Large intestine (tissue), 3 donors: ENCODE measurements at regions not wholly inside any gene's neighbourhood (a gene's known extent, or its start where the extent isn't known, plus 50 kb on each side); places are given as distances from the start of the nearest gene placed in this dataset.

Experiments
- DNase-seq, 2 donors: peaks; one replicate each; pipeline versions ENCODE4 v3.0.0 to v3.0.0-alpha.2; 2013
- H3K27ac ChIP-seq: one replicate; pipeline ENCODE4 v1.5.1; 2013; ENCODE audit warnings: low read length
- H3K27me3 ChIP-seq: 2 replicates; pipeline ENCODE4 v1.6.1; 2013; ENCODE audit warnings: low read length; ENCODE audit not compliant: control insufficient read depth, insufficient read depth
- H3K36me3 ChIP-seq: 2 replicates; pipeline ENCODE4 v1.6.1; 2013; ENCODE audit warnings: low read length; ENCODE audit not compliant: control insufficient read depth, insufficient read depth
- H3K4me1 ChIP-seq: one replicate; pipeline ENCODE4 v1.6.1; 2013; ENCODE audit warnings: low read length; ENCODE audit not compliant: control insufficient read depth, insufficient read depth
- H3K4me3 ChIP-seq: one replicate; pipeline ENCODE4 v1.5.1; 2013; ENCODE audit warnings: low read length
- H3K9me3 ChIP-seq: one replicate; pipeline ENCODE4 v1.6.1; 2013; ENCODE audit warnings: mild to moderate bottlenecking, low read depth, low read length, moderate library complexity; ENCODE audit not compliant: control insufficient read depth
- WGBS: methylation state at CpG from one replicate; pipeline ENCODE4 v1.1.5; 2013; ENCODE audit warnings: low lambda C conversion rate; ENCODE audit not compliant: insufficient coverage; 5-methylcytosine and 5-hydroxymethylcytosine counted together

DNA sequence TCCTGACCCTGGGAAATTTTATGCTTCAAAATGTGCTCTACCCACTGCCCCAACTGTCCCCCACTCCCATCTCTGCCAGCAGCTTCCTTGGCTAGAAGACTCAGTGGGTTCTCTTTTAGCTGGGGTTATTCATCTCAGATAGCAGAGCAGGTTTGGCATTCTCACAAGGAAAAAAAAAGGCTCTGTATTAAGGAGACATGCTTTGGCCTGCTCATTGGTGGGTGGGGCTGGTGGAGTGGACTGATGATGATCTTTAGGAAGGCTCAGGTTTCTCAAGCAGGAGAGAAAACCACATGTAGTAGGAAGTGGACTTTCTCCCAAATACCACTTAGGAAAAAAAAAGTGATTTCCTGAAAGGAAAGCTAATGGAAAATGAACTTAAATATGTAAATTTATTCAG, 279.2 kb upstream of the ZNF462 start:
- H3K36me3 ChIP-seq, result no peaks in the 10 kb centered on the region
- no peaks in the 10 kb centered on the region for H3K4me1 ChIP-seq
- H3K27me3 ChIP-seq, result no peaks in the 10 kb centered on the region
- no peak overlapping the region for H3K27ac ChIP-seq
- no peaks in the 10 kb centered on the region for H3K9me3 ChIP-seq
- DNase-seq, result no peak
- H3K4me3 ChIP-seq, result no peak overlapping the region

DNA sequence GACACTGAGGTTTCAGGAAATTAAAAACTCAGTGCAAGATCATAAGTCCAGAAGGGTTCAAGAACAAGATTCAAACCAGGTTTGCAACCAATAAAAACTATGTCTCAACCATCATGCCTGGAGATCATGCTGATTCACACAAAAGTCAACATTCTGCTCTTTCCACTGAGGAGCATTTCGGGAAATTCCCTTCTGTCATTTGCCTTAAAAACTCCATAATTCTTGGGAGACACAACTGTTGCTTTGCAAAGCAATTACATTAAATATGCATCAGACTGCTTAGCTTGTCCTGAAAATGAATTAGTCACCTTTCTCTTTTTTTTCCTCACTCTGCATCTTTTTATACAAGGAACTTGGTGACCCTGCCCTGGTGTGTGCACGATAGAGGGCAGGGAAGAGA, 275.9 kb upstream of the ZNF462 start:
- Histone ChIP-seq H3K4me3 (no peak overlapping the region), H3K4me1 (no peaks in the 10 kb centered on the region), H3K27ac (no peak overlapping the region), H3K27me3 (no peaks in the 10 kb centered on the region), H3K9me3 (no peaks in the 10 kb centered on the region), H3K36me3 (no peaks in the 10 kb centered on the region)
- no peak for DNase-seq
- no CpG with 5 or more reads among the region's 2 CpGs for WGBS

DNA sequence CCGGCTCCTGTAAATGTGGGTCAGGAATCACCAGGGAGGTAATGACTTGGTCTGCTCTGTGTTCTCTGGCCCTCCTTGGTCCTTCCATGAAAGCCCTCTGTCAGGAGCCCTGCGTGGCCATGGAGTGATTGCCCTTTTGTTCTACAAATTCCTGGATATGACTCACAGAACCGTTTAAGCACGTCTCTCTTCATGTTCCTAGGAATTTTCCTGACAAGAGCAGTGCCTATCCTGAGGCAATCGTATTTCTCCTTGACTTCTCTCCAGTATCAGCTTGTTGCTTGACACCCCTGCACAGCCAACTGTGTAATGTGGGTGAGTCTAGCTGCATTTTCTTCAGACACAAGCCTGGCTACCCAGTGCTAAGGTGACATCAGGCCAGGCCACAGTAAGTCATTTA, 274.3 kb upstream of the ZNF462 start:
- DNase-seq, result no peak
- H3K9me3 ChIP-seq, result no peaks in the 10 kb centered on the region
- WGBS, result no CpG with 5 or more reads among the region's 5 CpGs
- no peaks in the 10 kb centered on the region for H3K27me3 ChIP-seq
- H3K4me3 ChIP-seq, result no peak overlapping the region
- H3K27ac ChIP-seq, result no peak overlapping the region
- no peaks in the 10 kb centered on the region for H3K36me3 ChIP-seq
- H3K4me1 ChIP-seq, result no peaks in the 10 kb centered on the region

DNA sequence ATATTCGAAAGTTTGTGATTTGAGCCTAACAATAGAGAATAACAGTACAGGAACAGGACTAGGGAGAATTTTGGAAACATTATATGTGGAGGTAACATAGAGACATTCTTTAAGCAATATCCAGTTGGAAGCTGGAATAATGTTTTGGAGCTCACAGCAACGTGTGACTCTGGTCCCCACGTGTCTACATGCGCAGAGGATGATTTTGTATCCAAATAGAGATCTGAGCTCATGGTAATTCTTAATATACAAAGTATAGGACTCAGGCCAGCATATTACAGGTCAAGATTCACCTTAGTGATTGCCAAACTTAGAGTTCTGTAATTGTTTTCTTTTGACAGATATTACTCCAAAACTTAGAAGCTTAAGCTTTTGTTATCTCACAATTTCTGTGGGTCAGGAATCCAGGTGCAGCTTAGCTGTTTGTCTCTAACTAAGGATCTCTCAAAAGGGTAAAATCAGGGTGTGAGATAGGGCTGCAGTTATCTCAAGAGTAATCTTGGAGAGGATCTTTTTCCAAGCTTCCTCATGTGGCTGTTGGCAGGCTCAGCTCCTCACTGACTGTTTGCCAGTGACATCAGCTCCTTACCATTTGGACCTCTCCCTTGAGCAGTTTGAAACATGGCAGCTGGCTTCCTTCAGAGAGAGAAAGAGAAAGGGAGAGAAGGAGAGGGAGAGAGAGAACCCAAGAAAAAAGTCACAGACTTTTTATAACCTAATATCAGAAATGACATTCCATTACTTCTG, 272.0 kb upstream of the ZNF462 start:
- Histone ChIP-seq H3K27ac (no peak overlapping the region), H3K4me3 (no peak overlapping the region), H3K4me1 (no peaks in the 10 kb centered on the region), H3K27me3 (no peaks in the 10 kb centered on the region), H3K9me3 (no peaks in the 10 kb centered on the region), H3K36me3 (no peaks in the 10 kb centered on the region)
- WGBS, result no CpG with 5 or more reads among the region's 4 CpGs
- DNase-seq, result no peak

DNA sequence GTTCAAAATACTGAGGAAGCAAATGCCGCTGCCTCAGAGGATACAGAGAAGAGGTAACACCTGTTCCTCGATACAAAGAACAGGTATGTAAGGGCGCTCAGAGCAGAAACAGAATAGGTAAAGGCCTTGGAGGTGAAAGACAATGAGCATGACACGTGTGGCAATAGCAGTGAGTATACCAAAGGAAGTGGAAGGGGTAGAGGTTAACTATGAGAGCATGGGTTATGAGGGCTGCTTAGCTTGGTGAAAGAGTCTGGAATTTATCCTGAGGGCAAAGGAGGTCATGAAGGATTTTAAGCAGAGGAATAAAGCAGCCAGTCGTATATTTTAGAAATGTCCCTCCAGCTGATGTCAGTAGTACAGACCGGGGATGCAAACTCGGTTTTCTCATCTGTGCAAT, 269.8 kb upstream of the ZNF462 start:
- no peaks in the 10 kb centered on the region for H3K4me1 ChIP-seq
- no peak for DNase-seq
- H3K27ac ChIP-seq, result no peak overlapping the region
- no peaks in the 10 kb centered on the region for H3K9me3 ChIP-seq
- H3K27me3 ChIP-seq, result peaks cover 4% of the 10 kb centered on the region
- no CpG with 5 or more reads among the region's 7 CpGs for WGBS
- H3K4me3 ChIP-seq, result no peak overlapping the region
- no peaks in the 10 kb centered on the region for H3K36me3 ChIP-seq

DNA sequence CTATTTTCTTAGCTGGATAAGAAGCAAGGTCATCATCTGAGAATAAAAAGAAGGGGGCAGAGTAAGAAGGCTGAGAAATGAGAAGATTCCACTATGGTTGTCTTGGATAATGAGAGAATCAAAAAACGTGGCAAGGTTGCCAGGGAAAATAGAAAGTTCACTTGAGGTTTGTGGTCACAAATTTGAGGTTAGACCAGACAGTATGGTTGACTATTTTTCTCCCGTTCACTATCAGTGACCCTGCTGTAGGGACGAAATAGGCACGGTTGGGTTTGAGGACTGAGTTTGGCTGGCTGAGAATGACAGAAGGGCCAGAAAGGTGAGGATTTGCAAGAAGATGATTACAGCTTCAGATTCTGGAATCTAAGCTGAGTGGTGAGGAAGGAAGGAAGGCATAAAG, 266.0 kb upstream of the ZNF462 start:
- WGBS, result 67% methylated on average over 2 of the region's 4 CpGs
- no peak for DNase-seq
- peaks cover 4% of the 10 kb centered on the region for H3K27me3 ChIP-seq
- no peak overlapping the region for H3K4me3 ChIP-seq
- no peaks in the 10 kb centered on the region for H3K4me1 ChIP-seq
- no peaks in the 10 kb centered on the region for H3K36me3 ChIP-seq
- H3K9me3 ChIP-seq, result no peaks in the 10 kb centered on the region
- no peak overlapping the region for H3K27ac ChIP-seq

DNA sequence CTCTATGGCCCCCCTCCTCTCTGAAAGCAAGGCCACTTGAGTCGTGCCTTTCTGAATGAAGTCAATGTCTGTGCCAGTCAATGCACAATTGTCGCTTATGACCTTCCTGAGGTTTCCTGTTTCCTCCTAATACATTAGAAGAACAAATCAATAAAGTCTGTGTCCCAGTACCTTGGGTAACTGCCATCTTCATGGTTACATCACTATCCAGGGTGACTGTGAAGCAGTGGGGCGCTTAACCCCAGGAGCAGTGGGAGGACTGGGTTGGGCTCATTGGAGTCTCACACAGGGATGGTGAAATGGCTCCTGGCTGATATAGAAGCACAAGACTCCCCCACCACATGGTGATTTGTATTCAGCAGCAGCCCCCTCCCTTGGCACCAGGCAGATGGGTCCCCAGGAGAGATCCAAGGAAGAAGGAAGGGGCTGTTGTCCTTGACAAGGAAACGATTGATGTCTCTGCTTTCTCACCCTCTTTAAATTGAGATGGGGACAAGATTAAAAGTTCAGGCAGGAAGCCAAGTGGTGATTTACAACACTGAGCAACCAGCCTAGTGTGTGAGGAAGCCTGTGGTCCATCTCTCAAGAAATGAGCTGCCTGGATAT, 261.9 kb upstream of the ZNF462 start:
- no CpG with 5 or more reads among the region's 4 CpGs for WGBS
- no peak for DNase-seq
- no peaks in the 10 kb centered on the region for H3K36me3 ChIP-seq
- no peak overlapping the region for H3K27ac ChIP-seq
- peaks cover 4% of the 10 kb centered on the region for H3K27me3 ChIP-seq
- no peaks in the 10 kb centered on the region for H3K9me3 ChIP-seq
- no peak overlapping the region for H3K4me3 ChIP-seq
- H3K4me1 ChIP-seq, result no peaks in the 10 kb centered on the region

DNA sequence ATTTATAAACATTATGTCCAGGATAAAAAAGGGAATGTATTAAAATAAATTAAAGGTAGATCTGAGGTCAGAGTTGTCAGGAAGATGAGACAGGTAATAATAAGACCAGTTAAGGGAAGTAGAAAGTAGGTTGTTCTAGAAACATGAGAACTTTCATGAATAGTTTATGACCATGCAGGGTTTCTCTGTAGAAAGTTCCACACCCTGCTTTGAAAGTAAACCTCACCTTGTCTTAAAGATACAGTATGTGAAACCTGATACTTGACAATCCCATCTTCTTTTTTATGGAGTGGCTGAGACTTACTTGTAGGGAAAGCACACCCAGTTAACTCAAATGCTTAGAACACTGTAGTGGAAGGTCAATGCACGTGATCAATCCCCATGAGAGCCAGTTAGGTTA, 260.6 kb upstream of the ZNF462 start:
- no CpG with 5 or more reads among the region's 1 CpG for WGBS
- DNase-seq, result no peak
- Histone ChIP-seq H3K27me3 (no peaks in the 10 kb centered on the region), H3K4me1 (no peaks in the 10 kb centered on the region), H3K9me3 (no peaks in the 10 kb centered on the region), H3K4me3 (no peak overlapping the region), H3K27ac (no peak overlapping the region), H3K36me3 (no peaks in the 10 kb centered on the region)

DNA sequence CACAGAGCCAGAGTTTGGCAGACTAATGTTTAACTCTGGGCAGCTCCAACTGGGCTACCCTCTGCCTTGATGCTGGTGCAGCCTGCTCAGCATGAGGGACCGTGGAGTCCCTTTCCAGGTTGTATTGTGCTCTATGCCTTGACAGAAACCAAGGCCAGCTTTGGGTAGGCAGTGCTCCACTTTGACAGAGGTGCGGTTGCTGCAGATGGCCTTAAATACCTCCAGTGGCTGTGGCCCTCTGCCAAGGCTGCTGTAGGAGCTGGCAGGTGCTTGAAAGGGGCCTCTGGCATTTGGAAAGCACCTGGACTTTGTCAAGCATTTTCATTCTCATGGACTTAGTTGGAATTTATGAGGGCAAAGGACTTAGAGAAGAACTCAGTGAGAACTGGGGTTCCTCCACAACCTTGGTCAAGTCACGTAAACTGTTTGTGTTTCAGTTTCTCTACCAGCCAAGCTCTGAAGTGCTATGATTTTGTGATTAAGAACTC, 249.7 kb upstream of the ZNF462 start:
- Histone ChIP-seq H3K4me1 (peaks cover 8% of the 10 kb centered on the region), H3K27me3 (no peaks in the 10 kb centered on the region), H3K9me3 (no peaks in the 10 kb centered on the region), H3K4me3 (no peak overlapping the region), H3K36me3 (no peaks in the 10 kb centered on the region), H3K27ac (no peak overlapping the region)
- WGBS, result no CpG with 5 or more reads among the region's 3 CpGs
- peak; percentile 56 to 82 for DNase-seq

DNA sequence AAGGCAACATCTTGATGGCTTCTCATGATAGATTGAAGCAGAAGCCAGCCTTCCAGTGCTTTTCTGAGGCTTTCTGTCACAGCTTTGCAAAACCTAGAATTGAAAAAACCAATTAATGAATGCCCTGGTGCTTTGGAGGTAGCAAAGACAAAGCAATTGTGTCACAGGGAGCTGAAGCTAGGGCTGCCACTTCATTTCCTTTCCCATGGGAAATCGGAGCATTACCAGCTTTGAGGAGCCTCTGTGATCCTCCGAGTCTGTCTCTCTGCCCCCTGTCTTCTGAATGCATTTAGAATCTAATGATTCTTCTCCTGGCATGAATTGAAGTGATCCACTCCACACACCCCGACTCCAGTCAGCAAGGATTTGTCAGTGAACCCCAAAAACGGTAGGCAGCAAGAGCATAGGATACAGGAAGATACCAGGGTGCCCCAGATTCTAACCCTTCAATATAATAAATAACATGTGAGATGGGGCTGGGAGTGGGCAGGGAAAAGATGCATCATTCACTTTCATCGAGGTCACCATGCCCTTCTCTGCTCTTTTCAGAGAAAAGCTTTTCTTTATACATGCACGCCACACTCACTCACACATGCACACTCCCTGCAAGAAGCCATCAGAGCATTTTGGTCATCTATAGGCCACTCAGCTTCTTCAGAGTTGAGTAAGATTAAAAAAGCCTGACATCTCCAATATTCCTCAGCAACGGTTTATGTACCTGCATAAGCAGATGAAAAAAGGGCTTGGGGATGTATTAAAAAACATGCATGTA, 247.7 kb upstream of the ZNF462 start:
- H3K27ac ChIP-seq, result no peak overlapping the region
- no peak overlapping the region for H3K4me3 ChIP-seq
- H3K9me3 ChIP-seq, result no peaks in the 10 kb centered on the region
- H3K4me1 ChIP-seq, result peaks cover 11% of the 10 kb centered on the region
- no peaks in the 10 kb centered on the region for H3K27me3 ChIP-seq
- DNase-seq, result no peak
- H3K36me3 ChIP-seq, result no peaks in the 10 kb centered on the region
- no CpG with 5 or more reads among the region's 7 CpGs for WGBS
